Suppressor macrophage treated with lipopolysaccharide for 1 hour (primary cell): ENCODE measurements at regions not wholly inside any gene's neighbourhood (a gene's known extent, or its start where the extent isn't known, plus 50 kb on each side); places are given as distances from the start of the nearest gene placed in this dataset.
"Not testable (repeated sequence)": the region's sequence is repeated elsewhere in the genome, so short reads cannot be mapped to it uniquely, and the experiment has no call there.

Experiments
- DNase-seq, 3 donors: peaks; one replicate each; pipeline ENCODE4 v3.0.0-alpha.2; 2020 to 2022

DNA sequence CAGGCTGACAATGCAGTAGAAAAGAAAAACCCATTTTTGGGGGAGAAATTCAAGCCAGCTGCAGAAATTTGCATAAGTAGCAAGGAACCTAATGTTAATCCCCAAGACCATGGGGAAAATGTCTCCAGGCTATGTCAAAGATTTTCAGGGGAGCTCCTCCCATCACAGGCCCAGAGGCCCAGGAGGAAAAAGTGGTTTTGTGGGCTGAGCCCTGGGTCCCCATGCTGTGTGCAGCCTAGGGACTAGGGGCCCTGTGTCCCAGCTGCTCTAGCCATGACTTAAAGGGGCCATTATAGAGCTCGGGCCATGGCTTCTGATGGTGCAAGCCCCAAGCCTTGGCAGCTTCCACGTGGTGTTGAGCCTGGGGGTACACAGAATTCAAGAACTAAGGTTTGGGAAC is 719.0 kb downstream of the TLE1 start:
- not testable (repeated sequence) for DNase-seq

GRCh38 chr9:80968611-80969010 is 720.7 kb downstream of the TLE1 start:
- DNase-seq = no peak

GRCh38 chr9:80964914-80965313 is 724.4 kb downstream of the TLE1 start:
- DNase-seq = no peak

GRCh38 chr9:80964374-80964773 is 725.0 kb downstream of the TLE1 start:
- DNase-seq = no peak

GRCh38 chr9:80957801-80958200 is 731.5 kb downstream of the TLE1 start:
- no peak for DNase-seq

- DNase-seq = no peak
These were observed 734.8 kb downstream of the TLE1 start for GRCh38 chr9:80954521-80954920.

DNA sequence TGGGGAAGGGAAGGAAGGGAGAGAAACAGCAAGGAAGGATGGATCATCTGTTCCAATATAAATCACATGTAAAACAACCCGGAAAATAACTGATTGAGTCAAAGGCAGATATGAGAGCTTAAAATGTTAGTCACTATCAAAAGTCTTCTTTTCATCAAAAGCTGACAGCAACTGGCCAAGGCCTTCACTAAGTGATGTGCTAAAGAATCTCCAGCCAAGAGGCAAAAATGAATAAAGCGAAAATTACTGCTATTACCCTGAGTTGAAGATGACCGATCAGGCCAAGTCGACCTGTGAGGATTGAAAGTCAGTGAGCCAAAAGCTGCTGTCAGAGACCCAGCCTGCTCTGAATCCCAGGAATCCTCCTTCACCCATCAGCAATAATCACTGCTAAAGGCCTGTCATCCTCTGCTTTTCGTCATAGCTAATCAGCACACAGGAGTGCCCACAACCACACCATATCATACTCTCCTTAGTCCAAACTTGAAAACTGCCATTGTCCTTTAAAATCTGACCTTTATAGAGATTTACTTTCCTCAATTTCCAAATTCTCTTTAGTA is 736.9 kb downstream of the TLE1 start:
- DNase-seq = no peak

- DNase-seq = no peak
These were observed 737.7 kb downstream of the TLE1 start for GRCh38 chr9:80951675-80952074.

DNA sequence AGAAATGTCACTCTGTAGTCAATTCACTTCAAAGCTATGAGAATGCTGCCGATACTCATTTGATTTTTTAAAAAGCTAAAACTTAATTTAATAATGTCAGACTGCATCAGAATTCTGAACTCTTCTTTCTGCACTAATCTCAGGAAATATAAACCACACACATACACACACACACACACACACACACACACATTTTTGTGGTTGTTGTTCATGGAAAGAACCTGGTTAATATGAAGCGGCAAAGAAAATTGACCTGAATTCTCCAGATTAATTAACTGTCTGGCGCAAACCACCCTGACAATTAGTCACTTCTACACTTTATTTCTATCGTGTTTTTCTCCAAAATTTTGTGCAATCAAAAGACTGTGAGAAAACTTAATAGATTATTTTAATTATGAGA is 740.5 kb downstream of the TLE1 start:
- no peak for DNase-seq

GRCh38 chr9:80948066-80948465 is 741.3 kb downstream of the TLE1 start:
- no peak for DNase-seq

DNA sequence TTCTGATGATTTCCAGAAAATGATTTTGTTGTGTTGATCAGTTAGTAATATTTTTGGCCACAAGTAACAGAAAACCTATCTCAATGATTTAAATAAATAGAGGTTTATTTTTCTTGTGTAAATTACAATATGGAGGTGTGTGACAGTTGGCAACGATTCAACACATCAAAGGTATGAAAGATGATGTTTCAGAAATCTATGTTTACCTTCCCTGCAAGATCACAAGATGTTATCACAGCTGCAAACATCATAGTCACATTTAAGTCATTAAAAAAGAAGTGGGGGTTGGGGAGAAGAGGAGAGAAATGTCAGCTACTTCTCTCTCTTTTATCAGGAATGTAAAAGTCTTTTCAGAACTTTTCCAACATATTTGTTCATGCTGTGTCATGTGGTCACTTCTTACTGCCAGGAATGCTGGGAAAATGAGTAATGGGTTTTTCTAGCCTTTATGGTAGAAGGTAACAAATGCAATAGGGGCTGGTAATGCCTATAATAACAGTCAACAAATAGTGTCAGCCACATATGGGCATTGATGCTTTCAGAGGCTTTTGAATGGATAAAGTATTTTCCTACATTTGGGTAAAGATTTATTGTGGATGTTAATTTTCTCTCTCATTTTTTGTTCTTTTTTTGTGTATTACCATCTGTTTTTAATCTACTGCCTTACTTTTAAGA is 742.7 kb downstream of the TLE1 start:
- no peak for DNase-seq

DNA sequence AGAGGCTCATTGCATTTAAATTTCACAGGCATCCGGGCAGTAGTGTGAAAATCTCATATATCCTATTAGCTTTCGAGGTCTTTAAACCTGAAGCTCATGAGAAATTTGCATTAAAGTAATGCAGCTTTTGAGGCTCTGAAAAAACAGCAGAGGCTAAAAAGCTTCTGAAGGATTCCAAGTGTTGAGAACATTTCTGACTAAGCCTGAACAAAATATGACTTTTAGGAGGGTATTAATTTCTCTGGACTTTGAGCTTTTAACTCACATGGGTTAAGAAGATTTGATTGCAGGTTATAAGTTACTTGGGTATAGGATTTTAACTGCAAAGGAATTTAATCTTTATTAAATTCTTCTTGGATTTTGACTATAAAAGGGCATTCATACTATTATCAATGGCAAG is 743.9 kb downstream of the TLE1 start:
- no peak for DNase-seq

DNA sequence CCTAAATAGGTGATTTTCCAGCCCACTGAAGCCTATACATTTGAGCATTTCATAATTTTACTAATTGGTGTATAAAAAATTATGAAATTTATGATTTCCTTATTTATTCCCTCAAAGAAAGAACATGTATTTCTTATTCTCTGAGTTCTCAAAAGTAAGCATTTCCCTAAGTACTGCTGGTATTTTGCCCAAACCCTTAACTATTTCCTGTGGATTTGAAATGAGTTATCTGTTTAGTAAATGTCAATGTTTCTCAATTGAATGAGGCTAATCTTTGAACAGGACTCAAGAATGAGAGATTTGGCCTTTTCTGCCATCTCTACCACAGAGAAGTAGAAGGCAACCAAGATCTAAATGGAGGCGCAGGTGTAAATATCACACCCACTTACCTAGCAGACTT is 751.7 kb downstream of the TLE1 start:
- DNase-seq = no peak

DNA sequence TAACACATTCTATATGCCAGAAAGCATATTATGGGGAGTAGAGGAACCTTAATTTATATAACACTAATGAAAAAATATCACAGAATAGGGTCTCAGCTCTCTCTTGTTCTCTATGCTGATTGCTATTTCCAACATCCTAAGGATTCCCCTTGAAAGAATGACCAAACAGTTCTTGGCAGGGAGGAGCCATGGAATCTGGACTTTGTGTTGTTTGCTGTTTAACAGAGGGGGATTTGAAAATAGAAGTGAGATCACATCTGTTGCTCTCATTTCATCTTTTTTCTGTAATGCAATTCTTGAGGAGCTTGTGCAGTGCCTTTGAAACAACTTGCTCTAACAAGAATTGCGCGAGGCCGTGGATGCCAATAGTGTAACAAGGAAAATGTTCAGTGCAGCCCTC is 755.3 kb downstream of the TLE1 start:
- no peak for DNase-seq

DNA sequence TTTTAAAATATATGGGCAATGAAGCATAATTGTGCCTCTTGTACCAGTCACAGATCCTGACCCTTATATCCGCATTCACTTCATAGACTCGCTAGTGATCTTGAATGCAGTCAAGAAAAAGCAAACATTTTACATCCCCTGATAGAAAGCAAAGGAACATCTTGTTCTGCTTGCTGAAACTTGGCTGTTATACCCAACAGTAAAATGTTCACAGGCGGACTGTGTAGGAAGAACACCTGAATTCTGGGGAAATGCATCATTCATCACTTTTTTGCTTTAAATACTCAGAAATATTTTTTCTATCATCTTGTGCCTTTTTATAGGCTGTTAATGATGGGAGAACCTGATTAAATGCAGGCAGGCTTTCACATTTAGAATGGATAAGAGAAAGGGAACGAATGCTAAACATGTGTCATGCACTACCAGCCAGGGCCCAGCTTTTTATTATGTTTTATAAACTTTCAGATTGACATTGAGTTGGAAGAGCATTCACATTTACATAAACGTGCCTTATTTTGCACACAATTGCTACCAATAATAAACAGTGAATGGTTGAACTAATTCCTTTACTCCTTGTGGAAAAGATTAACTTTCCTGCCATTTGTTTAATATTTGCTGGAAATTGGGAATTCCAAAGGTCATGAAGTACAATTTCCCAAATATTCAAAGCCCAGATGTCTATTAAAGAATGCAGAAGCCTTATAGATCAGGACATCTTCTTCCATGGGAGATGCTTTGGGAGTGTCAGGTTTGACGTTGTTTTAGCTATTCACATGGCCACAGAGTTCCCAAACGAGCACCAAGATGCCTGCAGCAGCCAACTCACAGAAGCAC is 756.2 kb downstream of the TLE1 start:
- DNase-seq = no peak

DNA sequence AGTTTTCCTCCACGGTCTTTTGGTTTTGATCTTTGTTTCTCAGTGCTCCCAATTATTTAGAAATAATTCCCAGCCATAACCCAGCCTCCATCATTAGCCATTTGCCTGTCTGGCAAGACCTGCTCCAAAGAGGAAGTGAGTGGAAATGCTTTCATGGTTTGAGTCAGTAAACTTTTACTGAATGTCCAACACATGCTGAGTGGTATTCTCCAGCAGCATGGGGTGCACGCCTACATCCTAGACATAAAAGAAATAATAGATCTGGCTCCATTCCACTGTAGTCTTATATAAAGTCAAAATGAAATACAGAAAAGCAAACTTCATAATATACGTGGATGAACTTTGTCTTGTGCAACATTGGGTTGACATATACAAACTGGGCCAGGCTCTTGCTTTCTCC is 757.2 kb downstream of the TLE1 start:
- no peak for DNase-seq

DNA sequence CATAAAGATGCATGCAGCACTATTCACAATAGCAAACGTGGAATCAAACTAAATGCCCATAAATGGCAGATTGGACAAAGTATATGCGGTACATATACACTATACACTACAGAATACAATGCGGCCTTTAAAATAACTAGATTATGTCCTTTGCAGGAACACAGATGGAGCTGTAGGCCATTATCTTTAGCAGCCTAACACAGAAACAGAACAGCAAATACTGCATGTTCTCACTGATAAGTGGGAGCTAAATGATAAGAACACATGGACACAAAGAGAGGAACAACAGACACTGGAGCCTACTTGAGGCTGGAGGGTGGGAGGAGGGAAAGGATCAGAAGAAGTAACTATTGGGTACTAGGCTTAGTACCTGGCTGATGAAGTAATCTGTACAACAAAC is 758.2 kb downstream of the TLE1 start:
- no peak for DNase-seq

- no peak for DNase-seq
These were observed 760.6 kb downstream of the TLE1 start for GRCh38 chr9:80928697-80929096.

DNA sequence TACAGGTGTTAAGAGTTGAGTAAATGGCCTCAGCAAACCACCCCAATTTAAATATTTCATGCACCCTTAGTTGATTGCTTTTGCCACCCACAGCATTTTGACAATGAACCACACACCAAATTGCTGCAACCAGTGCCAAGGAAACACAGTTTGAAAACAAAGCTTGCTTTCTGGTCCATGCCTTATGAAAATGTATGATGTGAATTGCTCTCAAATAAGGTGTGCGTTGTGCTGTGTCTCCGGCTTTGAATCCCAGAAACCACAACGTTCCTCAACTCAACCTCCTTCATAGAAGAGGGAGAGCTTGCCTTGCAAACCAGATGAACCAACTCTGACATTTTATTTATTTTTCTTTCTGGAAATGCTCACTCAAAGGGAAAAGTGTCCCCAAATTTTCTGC is 762.7 kb downstream of the TLE1 start:
- no peak for DNase-seq

- no peak for DNase-seq
These were observed 766.8 kb downstream of the TLE1 start for GRCh38 chr9:80922544-80922943.

DNA sequence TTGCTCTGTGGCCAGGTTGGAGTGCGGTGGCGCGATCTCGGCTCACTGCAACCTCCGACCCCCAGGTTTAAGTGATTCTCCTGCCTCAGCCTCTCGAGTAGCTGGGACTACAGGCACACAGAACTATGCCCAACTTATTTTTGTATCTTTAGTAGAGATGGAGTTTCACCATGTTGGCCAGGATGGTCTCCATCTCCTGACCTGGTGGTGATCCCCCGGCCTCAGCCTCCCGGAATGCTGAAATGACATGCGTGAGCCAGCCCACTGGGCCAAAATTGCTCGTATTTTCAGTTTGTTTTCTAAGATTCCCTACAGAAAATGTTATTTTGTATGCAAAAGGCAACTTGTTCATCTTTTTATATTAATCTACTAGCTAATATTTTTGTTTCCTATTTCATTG is 782.6 kb downstream of the TLE1 start:
- no peak for DNase-seq

DNA sequence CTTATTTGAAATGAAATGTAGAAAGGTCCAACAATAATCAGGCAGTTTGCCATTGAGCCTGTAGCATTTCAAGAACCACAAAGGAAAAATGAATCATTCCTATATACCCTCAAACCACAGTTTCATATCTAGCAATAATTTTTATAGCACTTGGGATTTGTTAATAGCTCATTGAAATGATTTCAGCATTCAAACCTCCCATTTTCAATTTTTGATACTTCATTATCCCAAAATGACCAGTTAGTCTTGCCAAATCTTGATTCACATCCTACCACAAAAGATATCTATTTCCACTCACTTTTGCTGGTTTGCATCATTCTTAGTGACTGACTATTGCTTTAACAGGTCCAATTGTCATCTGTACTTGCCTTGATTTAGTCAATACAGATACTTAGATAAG is 790.1 kb downstream of the TLE1 start:
- DNase-seq = no peak

GRCh38 chr9:80893190-80893589 is 796.2 kb downstream of the TLE1 start:
- DNase-seq = no peak

DNA sequence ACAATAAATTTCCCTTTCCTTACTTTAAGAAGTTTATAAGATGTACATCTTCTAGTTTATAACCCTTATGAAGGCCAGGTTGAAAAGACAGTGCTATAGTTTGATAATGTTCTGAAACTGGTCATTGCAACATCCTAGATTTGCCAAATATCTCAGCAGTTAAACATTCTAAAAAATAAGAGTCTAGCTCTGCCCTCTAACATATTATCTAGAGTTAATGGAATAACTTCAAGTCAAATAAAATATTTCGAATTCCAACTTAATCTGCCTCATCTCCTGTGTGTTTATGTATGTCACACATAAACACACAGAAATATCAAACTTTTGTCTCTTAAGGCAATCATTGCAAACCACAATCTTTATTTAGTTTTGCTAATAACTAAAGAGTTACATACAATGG is 796.6 kb downstream of the TLE1 start:
- DNase-seq = no peak
